GM21367 (cell line): ENCODE measurements at regions not wholly inside any gene's neighbourhood (a gene's known extent, or its start where the extent isn't known, plus 50 kb on each side); places are given as distances from the start of the nearest gene placed in this dataset.
"Not testable (repeated sequence)": the region's sequence is repeated elsewhere in the genome, so short reads cannot be mapped to it uniquely, and the experiment has no call there.

Experiments used
- ATAC-seq: cut with Tn5 transposase; IDR thresholded peaks from one replicate; pipeline ENCODE4 v1.9.1; 2021; ENCODE audit not compliant: unreplicated experiment

DNA sequence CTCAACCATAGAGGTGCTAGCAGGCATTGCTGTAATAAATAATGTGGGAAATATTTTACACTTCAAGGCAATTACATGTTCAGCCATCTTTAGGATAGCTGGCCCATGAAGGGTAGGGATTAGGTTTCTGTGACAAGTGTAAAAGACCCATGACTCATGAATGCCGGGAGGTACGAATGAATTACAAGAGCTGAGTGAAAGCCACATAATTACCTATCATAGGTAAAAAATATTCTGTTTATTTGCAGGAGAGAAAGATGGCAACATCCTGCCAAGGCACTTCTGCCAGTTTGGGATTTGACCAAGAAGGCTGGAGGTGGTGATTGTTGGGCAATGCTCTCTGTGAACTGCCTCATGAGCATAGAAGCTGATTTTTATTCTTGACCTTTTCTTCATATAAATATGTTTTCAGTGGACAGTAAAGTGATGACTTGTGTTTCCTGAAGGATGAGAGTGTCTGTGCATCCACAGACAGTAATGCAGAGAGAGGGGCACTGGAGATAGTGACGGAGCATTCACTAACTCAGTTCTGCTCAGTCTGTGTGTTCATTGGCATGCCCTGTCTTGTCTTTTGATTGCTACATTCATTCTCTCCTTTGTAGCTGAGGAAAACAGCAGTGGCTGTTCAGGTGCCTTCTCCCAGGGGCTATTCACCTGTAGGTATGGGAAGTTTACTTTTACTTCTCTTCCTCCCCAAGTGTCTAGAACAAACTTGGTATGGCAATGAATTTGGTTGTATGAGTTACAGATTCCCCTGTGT lies 481.1 kb downstream of the TFAP2B start:
- no peak for ATAC-seq

DNA sequence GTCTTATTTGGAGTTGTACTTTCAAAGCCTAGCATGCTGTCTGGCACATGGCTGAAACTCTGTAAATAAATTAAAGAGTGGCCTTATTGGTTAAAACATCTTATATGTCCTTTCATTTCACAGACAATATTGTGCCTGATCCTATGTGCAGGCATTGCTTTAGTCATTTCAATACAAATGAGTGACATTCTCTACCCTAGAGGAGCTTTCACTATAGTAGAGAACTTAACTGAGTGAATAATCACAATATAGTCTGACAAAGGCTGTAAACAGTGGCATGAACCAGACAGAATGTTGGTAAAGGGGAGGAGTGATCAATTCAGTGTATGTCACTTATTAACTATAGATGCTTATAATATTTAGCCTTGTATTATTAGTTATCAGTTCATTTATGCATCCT lies 481.8 kb downstream of the TFAP2B start:
- ATAC-seq, result no peak

DNA sequence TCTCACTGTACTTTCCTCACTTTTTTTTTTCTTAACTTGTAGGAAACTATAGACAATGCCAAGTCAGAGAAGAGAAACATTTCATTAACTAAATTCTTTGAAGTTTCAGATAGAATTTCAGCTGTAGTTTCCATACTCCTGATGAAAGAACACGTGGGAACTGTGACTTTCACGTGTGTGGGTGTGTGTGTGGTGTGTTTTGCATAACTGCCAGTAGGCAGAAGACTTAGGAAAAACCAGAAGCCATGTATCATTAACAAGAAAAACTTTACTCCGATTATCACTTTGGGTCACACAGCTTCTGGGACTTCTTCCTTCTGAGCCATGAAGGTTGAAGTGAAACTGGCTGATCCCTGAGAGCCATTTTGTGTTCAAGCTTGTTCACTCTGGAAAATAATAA lies 483.3 kb downstream of the TFAP2B start:
- no peak for ATAC-seq

DNA sequence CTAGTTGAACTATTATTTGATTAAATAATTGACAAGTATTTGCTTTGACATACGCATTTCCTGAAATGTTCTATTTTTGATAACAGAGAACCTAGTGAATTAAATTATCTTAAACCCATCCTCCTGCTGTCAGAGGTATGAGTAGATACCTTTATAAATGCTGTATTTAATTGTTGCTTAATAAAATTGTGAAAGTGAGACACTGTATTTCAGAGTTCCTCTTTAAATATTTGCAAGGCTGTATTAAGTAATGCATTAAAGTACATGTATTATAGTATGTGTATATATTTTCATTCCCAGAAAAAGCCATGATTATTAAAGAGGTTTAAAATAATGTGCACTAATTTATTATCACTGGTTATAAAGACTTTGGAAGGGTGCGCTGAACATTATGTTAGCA lies 483.8 kb downstream of the TFAP2B start:
- ATAC-seq, result no peak

DNA sequence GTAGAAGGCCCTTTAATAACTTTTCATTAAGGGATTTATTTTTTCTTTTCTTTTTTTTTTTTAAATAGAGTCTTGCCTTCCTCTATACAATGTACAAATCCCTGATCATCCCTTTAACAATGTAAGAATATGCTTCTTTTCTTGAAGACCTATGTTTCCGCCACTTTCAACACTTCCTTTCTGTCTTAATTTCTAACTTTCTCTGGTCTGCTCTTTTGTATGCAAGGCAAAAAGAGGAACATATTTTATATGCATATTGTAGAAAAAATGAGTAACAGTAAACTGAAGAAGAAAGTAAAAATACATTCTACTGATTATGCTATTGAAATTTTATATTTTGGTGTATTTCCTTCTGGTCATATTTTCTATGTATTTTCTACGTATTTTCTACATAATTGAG lies 484.7 kb downstream of the TFAP2B start:
- no peak for ATAC-seq

DNA sequence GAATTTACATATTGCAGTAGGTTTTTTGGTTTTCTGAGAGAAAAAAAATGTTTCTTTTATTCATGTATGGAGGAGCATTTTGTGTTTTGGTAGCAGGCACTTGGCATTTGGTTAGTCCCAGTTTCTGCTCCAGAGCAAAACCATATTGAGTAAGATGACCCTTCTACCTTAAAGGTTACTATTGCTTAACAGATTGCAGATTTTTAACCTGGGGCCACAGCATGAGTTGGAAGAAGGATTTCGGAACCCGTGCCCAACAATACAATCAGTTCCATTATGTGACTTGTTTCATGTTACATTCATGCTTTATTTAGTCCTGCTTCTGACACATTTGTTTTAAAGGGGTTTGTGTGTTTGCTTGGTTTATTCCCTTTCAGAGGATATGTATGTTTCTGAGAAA lies 496.3 kb downstream of the TFAP2B start:
- ATAC-seq, result no peak

DNA sequence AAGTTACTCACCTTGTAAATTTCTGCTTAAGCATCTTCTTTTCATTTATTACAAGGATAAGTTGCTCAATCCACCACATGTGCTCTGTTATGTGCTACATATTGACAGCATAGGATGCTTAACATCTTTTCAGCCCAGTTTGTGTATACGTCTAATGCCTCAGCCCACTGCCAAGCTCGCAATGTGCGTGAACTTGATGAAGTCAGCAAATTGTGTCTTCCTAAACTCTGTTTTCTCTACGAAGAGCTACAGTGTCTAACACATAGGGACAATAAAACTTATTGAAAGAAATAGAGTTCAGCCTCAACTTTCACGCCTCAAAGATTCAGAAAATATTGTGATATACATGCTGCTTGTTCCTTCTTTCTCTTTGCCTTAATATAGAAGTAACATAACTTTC lies 500.0 kb downstream of the TFAP2B start:
- no peak for ATAC-seq

DNA sequence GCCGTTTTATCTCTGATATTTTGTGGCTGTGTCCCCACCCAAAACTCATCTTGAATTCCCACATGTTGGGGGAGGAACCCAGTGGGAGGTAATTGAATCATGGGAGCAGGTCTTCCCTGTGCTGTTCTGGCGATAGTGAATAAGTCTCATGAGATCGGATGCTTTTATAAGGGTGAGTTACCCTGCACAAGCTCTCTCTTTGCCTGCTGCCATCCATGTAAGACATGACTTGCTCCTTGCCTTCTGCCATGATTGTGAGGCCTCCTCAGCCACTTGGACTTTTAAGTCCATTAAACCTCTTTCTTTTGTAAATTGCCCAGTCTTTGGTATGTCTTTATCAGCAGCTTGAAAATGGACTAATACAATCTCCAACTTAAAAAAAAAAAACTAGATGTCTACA lies 502.8 kb downstream of the TFAP2B start:
- not testable (repeated sequence) for ATAC-seq

DNA sequence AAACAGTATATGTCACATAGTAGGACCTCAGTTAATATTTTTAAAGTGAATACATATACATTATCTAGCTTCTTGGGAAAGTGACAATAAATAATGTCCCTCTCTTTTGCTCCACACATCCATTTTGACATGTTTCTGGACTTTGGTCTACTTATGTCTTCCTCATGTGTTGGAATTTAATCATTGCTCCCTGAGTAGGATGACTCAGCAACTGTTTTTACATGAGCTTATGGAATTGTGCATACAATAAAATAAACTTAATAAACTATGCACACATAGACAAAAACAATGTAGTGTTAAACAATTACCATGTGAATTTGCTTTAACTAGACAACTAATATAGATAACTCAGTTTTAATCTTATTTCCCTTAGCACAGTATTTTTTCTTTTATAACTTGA lies 503.8 kb downstream of the TFAP2B start:
- no peak for ATAC-seq

DNA sequence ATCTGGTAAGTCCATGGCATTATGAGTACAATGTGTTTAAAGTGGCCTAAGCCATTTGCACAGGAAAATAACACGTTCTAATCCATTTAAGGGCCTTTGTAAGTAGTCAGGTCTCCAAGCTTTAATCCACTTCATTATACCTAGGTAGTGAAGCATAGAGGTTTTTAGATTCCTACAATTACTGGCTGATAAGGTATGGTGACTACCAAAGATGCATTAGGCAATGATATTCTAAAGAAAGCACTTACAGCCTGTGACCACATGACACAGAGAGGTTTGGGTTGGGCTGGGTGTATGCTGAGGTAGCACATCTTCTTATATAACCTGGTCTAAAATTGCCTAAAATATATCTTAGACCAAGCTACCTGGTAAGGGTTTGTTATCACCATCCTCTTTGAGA lies 504.4 kb downstream of the TFAP2B start:
- ATAC-seq, result no peak

DNA sequence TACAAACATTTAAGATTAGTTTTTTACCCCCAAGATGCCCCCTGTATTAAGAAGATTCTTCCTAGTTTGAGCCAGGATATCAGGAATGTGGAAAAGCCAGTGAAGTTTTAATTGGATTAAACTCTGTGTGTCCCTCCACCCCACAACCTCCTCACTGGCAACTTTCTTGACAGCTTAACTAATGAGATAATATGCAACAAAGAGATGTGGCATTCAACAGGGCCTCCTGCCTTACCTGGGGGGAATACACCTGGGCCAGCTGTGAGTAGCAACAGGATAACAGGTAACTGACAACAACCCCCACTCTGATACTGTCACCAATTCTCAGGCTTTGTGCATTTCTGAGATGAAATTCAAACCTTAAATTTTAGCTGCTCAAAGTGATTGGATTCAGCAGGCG lies 512.3 kb downstream of the TFAP2B start:
- ATAC-seq, result no peak

DNA sequence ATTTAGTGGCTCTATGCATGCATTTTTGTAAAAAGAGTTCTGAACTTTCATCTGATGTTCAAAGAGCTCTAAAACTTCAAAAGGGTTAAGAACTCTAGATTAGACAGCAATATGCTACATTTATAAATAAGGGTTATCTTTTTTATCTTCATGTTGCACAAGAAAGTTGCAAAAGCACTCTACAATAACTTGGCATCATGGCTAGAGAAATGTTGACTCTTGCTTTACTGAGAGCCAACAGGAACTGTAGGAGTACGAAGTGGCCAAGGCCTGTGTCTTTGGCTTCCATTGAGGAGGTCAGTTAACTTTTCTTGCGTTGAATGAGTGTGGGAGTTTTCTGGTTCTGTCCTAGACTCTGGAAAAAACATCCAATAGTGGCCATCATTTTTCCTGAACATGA lies 516.9 kb downstream of the TFAP2B start:
- no peak for ATAC-seq

DNA sequence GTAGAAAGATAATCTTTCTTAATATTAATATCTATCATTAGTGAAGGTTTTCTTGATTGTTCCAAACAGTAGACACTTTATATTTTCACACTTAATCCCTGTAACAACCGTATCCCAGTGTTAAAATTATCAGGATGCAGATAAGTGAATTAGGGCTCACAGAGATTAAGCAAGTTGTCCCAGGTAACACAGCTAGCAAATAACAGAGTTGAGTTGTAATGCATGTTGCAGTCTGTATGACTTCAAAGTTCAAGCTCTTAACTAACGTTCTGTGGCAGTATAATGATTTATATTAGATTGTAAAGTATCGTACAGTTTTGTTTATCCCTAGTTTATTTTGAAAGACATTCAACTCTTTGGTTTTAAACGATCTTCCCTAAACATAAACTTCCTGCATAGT lies 517.5 kb downstream of the TFAP2B start:
- ATAC-seq, result no peak

DNA sequence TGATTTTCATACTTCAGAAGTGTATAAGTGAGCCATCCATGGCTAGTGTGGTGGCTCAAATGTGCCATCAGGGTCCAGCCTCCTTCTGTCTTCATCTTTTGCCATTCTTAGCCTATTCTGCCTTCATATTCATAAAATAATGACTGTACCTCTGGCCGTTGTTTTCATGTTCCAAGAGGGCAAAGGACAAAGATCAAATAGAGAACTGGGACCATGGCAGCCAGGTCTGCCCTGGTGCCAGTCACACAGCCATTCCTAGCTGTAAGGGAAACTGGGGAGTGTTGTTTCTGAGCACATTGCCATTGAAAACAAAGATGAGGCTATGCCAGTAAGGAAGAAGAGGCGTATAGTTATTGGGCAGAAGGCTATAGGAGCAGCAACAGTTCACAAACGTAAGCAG lies 518.6 kb downstream of the TFAP2B start:
- ATAC-seq, result no peak

DNA sequence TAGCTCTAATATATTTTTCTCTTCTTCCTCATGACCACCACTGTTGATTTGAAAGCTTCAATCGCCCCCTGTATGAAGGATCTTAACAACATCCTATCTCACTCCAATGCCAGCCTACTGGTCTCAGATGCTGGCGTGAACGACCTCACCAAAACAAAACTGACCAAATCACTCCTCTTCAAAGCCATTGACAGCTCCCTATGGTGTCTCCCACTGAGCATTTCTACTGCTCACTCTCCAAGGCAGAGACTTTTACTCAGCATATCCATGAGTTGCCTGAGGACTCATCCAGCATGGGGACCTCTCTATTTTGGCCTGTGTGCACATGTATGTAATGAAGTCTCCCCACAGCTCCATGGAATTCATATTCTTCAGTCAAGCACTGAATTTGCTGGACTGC lies 520.4 kb downstream of the TFAP2B start:
- no peak for ATAC-seq

DNA sequence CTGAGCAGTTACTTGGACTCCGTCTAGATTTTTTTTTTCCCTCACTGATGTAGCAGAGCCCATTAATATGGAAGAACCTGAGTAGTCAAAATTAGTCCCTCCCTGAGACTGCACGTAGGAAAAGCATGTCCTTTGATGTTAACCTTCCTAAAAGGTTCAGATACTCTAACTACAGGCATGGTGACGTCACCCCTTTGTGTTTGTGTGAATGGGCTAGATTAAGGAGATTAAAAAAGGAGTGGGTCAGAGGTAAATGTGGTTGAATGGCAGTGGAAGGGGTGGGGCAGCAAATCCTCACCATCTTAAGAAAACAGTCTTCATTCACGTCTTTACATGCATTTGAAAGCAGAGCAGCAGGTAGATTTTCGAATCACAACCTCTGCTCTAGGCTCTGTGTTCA lies 521.1 kb downstream of the TFAP2B start:
- ATAC-seq, result no peak

DNA sequence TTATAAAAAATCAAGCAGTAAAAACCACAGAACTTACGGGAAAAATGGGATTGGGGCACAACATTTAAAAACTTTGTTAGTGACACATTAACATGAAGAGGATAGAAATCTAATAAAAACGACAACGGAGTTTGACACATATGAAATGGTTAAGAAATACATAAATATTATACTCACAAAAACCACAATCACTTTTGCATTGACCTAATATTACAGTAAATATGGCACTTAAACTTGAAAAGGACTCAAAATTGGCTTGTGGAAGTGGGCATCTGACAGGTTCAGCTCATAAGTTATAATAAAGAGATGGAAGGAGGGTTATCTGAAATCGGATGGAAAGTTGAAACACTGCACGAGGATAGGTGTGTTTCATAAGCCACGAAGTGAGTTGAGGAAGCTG lies 523.7 kb downstream of the TFAP2B start:
- ATAC-seq, result no peak

DNA sequence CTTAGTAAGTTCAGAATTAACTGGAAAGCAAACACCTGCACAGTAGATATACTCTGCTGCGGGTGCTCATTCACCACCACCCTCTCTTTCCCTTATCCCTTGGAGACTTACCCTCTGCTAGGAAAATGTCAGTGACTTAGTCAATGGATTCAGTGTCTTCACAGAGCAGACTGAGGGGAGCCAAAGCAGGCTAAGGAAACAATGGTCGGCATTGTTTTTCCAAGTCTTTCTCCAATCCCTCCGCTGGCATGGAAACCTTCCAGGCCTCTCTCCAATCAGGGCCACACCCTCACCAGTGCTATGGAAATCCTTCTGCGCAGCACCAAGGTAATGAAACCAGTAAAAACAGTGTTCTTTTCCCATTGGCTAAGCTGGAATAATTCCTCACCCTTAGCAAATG lies 531.2 kb downstream of the TFAP2B start:
- ATAC-seq, result no peak

DNA sequence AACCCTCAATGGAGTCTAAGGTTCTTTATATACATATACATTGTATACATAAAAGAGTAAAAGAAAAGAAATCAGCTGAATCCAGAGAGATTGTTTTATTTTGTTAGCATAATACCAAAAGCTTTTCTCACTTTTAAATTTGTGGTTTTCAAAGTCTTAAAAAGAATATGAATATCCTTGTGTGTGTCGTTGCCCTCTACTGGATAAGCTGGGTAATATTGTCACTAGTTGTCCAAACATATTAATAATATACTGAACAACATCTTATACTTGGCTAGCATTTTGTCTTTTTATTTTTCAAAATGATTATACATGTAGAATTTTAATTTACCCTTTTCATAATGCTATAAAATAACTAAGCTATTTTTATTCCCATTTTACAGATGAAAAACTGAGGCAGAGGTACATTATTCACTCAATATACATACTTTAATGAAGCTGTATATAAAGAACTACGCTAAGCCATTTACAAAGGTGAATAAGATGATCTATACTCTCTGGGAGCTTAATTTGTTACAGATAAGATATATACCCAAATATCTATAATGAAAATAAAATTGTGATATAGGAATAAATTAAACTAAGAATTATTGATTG lies 531.7 kb downstream of the TFAP2B start:
- peak; percentile 49 for ATAC-seq

DNA sequence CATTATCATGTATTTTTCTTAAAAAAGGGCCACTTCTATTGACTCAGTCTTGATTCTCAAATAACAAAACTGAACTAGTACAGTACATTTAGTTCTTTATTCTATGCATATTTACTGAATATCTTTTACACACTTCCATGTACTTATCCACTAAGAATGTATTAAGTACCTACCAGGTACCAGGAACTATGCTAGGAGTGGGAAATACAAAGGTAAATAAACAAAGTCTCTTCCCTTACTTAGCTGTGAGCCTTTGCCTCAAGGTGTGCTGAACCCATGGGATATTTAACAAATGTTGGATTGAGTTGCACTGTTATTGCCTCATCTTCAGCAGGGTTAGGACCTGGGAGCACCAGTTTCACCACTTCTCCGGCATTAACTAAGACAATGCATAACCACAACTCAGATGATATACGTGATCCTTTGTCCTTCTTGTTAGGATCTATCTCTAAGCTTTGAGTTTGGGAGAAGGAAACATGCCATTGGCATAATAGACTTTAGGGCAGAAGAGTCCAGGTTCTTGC lies 533.9 kb downstream of the TFAP2B start:
- ATAC-seq, result no peak

DNA sequence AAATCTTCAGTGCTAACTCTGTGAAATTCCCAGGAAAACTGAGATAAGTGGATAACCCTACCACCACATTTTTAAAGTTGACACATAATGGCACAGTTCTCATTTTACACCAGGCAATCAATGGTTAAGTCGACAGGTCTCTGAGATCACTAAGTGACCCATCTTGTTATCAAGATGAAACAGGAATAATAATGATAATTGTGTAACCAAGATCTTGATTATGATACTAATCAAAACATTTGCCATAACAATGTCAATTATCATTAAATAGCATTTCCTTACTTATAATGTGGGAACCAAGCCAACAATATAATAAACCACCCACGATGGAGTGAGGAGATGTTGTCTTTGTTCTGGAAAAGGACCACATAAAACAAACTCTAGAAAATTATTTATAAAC lies 541.6 kb downstream of the TFAP2B start:
- ATAC-seq, result no peak

DNA sequence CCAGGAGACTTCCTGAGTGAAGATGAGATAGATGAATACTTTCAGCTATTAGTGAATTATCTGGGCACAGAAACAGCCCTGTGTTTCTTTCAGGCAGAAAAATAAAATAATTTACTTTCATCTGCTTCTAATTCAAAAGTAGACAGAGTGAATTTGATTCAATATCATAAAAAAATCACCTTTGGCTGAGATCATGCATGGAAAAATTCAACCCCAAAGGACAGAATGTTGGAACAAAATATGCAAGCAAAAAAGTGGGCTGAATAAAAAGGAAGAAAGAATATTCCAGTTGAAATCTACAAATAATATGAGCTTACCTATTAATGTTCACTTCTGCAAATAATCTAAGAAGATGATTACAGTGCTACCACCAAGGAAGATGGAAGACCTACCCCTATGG lies 546.9 kb downstream of the TFAP2B start:
- ATAC-seq, result no peak

DNA sequence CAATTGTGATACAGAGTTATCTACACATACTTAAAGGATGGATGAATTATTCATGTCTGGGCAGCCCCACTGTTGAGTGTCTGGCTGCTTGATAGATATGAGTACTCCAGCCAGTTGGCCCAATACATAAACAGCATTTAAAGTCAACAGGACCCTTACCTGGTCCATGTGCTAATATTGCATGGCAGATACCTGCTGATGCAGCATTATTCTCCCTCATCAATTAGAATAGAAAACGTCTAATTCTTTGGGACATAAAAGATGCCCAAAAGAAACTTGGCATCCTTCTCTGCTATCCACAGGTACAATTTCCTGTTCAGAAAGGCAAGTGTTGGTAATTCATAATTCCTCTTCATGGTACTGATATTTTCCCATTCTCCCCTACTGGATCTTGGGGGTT lies 550.8 kb downstream of the TFAP2B start:
- no peak for ATAC-seq
